ENCODE measurements at regions not wholly inside any gene's neighbourhood (a gene's known extent, or its start where the extent isn't known, plus 50 kb on each side); places are given as distances from the start of the nearest gene placed in this dataset.

- TF ChIP-seq EZH2phosphoT487 (IDR thresholded peaks at IDR 0.05; ENCODE audit: unreplicated experiment), result no peak
- TF ChIP-seq EZH2 (IDR thresholded peaks at IDR 0.05; ENCODE audit: low read depth, unreplicated experiment), result no peak
- TF ChIP-seq, protein P1, sequence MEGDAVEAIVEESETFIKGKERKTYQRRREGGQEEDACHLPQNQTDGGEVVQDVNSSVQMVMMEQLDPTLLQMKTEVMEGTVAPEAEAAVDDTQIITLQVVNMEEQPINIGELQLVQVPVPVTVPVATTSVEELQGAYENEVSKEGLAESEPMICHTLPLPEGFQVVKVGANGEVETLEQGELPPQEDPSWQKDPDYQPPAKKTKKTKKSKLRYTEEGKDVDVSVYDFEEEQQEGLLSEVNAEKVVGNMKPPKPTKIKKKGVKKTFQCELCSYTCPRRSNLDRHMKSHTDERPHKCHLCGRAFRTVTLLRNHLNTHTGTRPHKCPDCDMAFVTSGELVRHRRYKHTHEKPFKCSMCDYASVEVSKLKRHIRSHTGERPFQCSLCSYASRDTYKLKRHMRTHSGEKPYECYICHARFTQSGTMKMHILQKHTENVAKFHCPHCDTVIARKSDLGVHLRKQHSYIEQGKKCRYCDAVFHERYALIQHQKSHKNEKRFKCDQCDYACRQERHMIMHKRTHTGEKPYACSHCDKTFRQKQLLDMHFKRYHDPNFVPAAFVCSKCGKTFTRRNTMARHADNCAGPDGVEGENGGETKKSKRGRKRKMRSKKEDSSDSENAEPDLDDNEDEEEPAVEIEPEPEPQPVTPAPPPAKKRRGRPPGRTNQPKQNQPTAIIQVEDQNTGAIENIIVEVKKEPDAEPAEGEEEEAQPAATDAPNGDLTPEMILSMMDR (conservative IDR thresholded peaks at IDR 0.05; ENCODE audit: low read depth in 2 of 2), result no peak
- TF ChIP-seq, protein P2, sequence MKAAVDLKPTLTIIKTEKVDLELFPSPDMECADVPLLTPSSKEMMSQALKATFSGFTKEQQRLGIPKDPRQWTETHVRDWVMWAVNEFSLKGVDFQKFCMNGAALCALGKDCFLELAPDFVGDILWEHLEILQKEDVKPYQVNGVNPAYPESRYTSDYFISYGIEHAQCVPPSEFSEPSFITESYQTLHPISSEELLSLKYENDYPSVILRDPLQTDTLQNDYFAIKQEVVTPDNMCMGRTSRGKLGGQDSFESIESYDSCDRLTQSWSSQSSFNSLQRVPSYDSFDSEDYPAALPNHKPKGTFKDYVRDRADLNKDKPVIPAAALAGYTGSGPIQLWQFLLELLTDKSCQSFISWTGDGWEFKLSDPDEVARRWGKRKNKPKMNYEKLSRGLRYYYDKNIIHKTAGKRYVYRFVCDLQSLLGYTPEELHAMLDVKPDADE (IDR thresholded peaks at IDR 0.05), result no peak
- no peak for TF ChIP-seq CREB1 (CRISPR knock-in tag; IDR thresholded peaks at IDR 0.05; ENCODE audit: low read depth)
Measured at GRCh38 chr12:18148961-18149360, 59.0 kb upstream of the RERGL start.
